AML-193 (cell line): ENCODE measurements at regions not wholly inside any gene's neighbourhood (a gene's known extent, or its start where the extent isn't known, plus 50 kb on each side); places are given as distances from the start of the nearest gene placed in this dataset.
"Not testable (repeated sequence)": the region's sequence is repeated elsewhere in the genome, so short reads cannot be mapped to it uniquely, and the experiment has no call there.

ENCODE experiments used
- DNase-seq, 2 experiments: peaks; one replicate each; lab custom pipeline; 2025; lab: John Stamatoyannopoulos, UW

DNA sequence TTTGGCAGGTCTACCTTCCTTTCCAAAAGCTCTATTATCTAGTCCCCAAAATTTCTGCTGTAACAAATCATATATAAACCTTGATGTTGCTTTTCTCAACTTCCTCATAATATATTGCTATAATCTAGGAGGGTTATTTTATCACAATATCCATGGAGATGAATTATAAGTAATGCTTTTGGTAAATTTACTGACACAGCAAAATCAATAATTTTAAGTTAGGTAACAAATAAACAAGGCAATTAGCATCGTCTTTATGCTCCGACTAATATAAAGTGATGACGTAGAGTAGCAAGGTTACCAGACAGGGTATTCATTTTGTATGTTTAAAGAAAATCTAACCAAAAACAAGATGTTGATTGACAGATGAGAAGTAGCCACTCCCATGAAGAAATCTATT, 132.3 kb upstream of the ST8SIA4 start:
- DNase-seq, result no peak

DNA sequence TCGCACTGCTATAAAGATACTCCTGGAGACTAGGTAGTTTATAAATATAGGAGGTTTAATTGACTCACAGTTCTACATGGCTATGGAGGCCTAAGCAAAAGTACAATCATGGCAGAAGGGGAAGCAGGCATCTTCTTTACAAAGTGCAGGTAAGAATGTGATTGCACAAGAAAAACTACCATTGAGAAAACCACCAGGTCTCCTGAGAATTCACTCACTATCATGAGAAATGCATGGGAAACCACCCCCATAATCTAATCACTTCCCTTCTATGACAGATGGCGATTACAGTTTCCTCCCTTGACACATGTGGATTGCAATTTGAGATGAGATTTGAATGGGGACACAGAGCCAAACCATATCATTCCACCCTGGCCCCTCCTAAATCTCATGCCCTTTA, 121.2 kb upstream of the ST8SIA4 start:
- DNase-seq, result no peak

DNA sequence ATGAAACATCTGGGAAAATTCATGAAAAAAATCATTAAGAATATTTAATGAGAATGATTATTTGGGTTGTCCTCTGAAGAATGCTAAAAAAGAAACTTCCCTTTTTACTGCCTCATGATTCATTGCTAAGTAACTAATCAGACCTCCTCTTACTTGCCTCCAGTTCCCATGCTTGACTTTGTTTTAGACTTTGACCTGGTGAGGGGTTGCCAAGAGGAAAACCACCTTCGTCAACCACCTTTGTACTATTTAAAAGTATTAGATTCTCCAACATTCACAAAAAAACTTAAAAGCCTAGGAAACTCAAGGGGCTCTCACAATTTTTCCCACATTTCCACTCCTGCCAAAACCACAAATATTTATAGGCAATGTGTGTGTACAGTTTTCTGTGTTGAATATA, 115.2 kb upstream of the ST8SIA4 start:
- DNase-seq, result no peak

- DNase-seq, result no peak
These were observed 109.8 kb upstream of the ST8SIA4 start for GRCh38 chr5:101012880-101013279.

DNA sequence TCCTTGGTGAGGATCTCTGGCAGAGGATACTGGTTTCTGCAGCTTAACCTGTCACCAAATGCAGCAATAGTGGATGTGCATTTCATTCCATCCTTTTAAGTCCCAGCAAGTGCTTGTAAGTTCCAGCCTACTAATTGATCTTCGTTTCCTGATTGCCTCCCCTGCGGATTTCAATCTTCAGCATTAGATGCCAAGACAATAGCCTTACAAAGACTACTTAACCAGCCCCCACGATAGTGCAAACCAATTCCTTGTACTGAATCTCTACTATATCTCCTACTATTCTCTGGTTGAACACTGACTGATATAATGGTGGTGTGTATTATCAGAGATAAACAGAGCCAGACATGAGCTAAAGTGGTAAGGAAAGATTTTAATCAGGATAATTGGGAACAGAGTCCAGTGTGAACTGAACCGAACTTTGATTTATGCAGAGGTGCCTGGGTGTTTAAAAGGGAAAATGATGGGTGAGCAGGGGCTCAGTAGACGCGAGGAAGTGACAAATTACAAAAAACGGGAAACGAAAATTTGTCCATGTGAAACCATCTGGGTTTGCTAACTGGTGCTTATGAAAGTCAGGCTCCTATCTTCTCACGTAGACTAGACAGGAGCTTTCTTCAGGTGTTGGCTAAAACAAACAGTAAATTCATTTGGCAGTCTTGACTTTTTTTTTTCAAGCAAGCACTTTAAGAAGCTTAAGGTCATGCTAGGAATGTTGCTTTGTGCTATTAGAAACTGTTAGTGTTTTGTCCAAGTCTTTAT, 106.9 kb upstream of the ST8SIA4 start:
- no peak for DNase-seq

GRCh38 chr5:100992354-100992753, 89.3 kb upstream of the ST8SIA4 start:
- DNase-seq, result no peak

DNA sequence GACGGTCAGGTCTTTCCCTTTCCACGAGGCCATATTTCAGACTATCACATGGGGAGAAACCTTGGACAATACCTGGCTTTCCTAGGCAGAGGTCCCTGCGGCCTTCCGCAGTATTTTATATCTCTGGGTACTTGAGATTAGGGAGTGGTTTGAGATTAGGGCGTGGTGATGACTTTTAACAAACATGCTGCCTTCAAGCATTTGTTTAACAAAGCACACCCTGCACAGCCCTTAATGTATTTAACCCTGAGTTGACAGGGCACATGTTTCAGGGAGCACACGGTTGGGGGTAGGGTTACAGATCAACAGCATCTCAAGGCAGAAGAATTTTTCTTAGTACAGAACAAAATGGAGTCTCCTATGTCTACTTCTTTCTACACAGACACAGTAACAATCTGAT, 80.5 kb upstream of the ST8SIA4 start:
- not testable (repeated sequence) for DNase-seq

GRCh38 chr5:100974082-100974481, 71.0 kb upstream of the ST8SIA4 start:
- DNase-seq, result no peak

DNA sequence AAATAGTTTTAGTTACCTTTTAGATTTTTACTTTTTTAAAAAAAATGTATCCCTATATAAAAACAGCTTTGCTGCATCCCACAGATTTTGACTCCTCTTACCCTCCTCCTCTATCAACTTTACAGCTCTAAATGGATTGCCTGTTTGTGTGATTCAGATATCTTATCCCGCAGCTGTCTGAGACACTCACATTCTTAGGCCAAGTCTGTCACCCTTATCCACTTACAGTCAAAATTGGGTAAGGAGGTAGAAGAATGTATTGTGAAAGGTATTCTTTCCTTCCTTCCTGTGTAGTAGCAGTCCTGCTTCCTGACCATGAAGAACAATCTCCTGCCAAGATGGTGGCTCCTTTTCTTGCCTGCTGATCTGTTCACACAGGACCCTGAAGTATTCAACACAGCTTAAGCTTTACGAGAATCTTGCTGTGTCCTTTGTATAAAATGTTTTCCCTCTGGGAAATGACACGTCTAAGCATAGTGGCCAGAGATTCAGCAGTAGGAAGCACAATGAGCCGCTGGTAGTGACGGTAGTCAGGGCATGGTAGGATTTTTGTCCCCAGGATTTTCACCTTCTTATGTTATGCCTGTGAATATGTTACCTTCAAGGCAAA, 67.7 kb upstream of the ST8SIA4 start:
- peak in 1 of 2 experiments; percentile 8 for DNase-seq

- DNase-seq, result no peak
These were observed 62.2 kb upstream of the ST8SIA4 start for GRCh38 chr5:100965291-100965690.
